ENCODE measurements at regions not wholly inside any gene's neighbourhood (a gene's known extent, or its start where the extent isn't known, plus 50 kb on each side); places are given as distances from the start of the nearest gene placed in this dataset.

GRCh38 chrY:15402451-15402850 is 878.1 kb downstream of the NLGN4Y start:
- DNase-seq: peak in 1 of 3 donors; percentile 3

GRCh38 chrY:15404551-15404950 is 880.2 kb downstream of the NLGN4Y start:
- no peak for DNase-seq

- DNase-seq: no peak
These were observed 890.8 kb downstream of the NLGN4Y start for GRCh38 chrY:15415165-15415564.

GRCh38 chrY:15418613-15419012 is 894.3 kb downstream of the NLGN4Y start:
- DNase-seq: no peak

- DNase-seq: peak in 2 of 3 donors; percentile 41 to 83
These were observed 900.4 kb downstream of the NLGN4Y start for GRCh38 chrY:15424665-15425132.

GRCh38 chrY:15440021-15440695 is 915.8 kb downstream of the NLGN4Y start:
- no peak for DNase-seq

GRCh38 chrY:15440696-15441408 is 916.5 kb downstream of the NLGN4Y start:
- DNase-seq: no peak

- DNase-seq: no peak
These were observed 917.5 kb downstream of the NLGN4Y start for GRCh38 chrY:15441878-15442277.

GRCh38 chrY:15445871-15446270 is 921.5 kb downstream of the NLGN4Y start:
- no peak for DNase-seq

GRCh38 chrY:15446861-15447260 is 922.5 kb downstream of the NLGN4Y start:
- no peak for DNase-seq

- DNase-seq: no peak
These were observed 923.6 kb downstream of the NLGN4Y start for GRCh38 chrY:15447959-15448358.

GRCh38 chrY:15455133-15455937 is 931.0 kb downstream of the NLGN4Y start:
- peak in 1 of 3 donors; percentile 2 for DNase-seq

- DNase-seq: peak in 2 of 3 donors; percentile 60 to 88
These were observed 931.7 kb downstream of the NLGN4Y start for GRCh38 chrY:15455980-15456469.

GRCh38 chrY:15456491-15456890 is 932.2 kb downstream of the NLGN4Y start:
- DNase-seq: no peak

GRCh38 chrY:15457682-15458081 is 933.4 kb downstream of the NLGN4Y start:
- no peak for DNase-seq

- no peak for DNase-seq
These were observed 934.1 kb downstream of the NLGN4Y start for GRCh38 chrY:15458426-15458825.

- DNase-seq: no peak
These were observed 941.6 kb downstream of the NLGN4Y start for GRCh38 chrY:15465880-15466279.

GRCh38 chrY:15466891-15467290 is 942.6 kb downstream of the NLGN4Y start:
- no peak for DNase-seq

GRCh38 chrY:15468091-15468490 is 943.8 kb downstream of the NLGN4Y start:
- DNase-seq: no peak

- DNase-seq: peak in 1 of 3 donors; percentile 28
These were observed 947.0 kb downstream of the NLGN4Y start for GRCh38 chrY:15471371-15471770.

- no peak for DNase-seq
These were observed 954.1 kb downstream of the NLGN4Y start for GRCh38 chrY:15478348-15478963.

GRCh38 chrY:15500536-15500935 is 976.2 kb downstream of the NLGN4Y start:
- no peak for DNase-seq

Data from muscle of back (tissue), 3 donors.